SK-N-SH treated with all-trans-retinoic acid at 6 μM for 48 hours (cell line): ENCODE measurements at regions not wholly inside any gene's neighbourhood (a gene's known extent, or its start where the extent isn't known, plus 50 kb on each side); places are given as distances from the start of the nearest gene placed in this dataset.

Source experiments
- ARNTL ChIP-seq: fragments of 450-650 bp; formaldehyde crosslinking; IDR thresholded peaks from 2 replicates; pipeline ENCODE4 v1.5.0; 2020; ENCODE audit warnings: low read depth, mild to moderate bottlenecking, moderate library complexity, borderline replicate concordance
- OSR1 ChIP-seq: fragments of 250-450 bp; sonication (Bioruptor Pico); IDR thresholded peaks from 2 replicates; pipeline ENCODE4 v1.8.0; 2022; ENCODE audit warnings: moderate library complexity, mild to moderate bottlenecking, inconsistent platforms
- RARB ChIP-seq: fragments of 250-450 bp; sonication (Bioruptor Pico); IDR thresholded peaks from 2 replicates; pipeline ENCODE4 v1.8.0; 2021; ENCODE audit warnings: mild to moderate bottlenecking, moderate library complexity
- TCF4 ChIP-seq: fragments of 250-450 bp; sonication (Bioruptor Pico); IDR thresholded peaks from 2 replicates; pipeline ENCODE4 v1.8.0; 2021; ENCODE audit warnings: mild to moderate bottlenecking, moderate library complexity, borderline replicate concordance
- TOX ChIP-seq: fragments of 250-450 bp; sonication (Bioruptor Pico); IDR thresholded peaks from 2 replicates; pipeline ENCODE4 v1.8.0; 2021; ENCODE audit warnings: mild to moderate bottlenecking, moderate library complexity, borderline replicate concordance
- ZFP3 ChIP-seq: fragments of 250-450 bp; sonication (Bioruptor Pico); IDR thresholded peaks from 2 replicates; pipeline ENCODE4 v1.5.0; 2020; ENCODE audit warnings: mild to moderate bottlenecking, moderate library complexity
- ZFP30 ChIP-seq: fragments of 450-650 bp; formaldehyde crosslinking; IDR thresholded peaks from 2 replicates; pipeline ENCODE4 v1.5.0; 2022; ENCODE audit warnings: mild to moderate bottlenecking, moderate library complexity
- ZNF70 ChIP-seq: fragments of 450-650 bp; formaldehyde crosslinking; IDR thresholded peaks from 2 replicates; pipeline ENCODE4 v1.5.0; 2020; ENCODE audit warnings: mild to moderate bottlenecking, moderate library complexity
- ZNF8 ChIP-seq: fragments of 450-650 bp; formaldehyde crosslinking; IDR thresholded peaks from 2 replicates; pipeline ENCODE4 v1.5.0; 2020; ENCODE audit warnings: mild to moderate bottlenecking, moderate library complexity
- TF ChIP-seq, protein P1 (sequence below): fragments of 250-450 bp; sonication (Bioruptor Pico); IDR thresholded peaks from 2 replicates; pipeline ENCODE4 v1.8.0; 2020; ENCODE audit warnings: mild to moderate bottlenecking, moderate library complexity, borderline replicate concordance

DNA sequence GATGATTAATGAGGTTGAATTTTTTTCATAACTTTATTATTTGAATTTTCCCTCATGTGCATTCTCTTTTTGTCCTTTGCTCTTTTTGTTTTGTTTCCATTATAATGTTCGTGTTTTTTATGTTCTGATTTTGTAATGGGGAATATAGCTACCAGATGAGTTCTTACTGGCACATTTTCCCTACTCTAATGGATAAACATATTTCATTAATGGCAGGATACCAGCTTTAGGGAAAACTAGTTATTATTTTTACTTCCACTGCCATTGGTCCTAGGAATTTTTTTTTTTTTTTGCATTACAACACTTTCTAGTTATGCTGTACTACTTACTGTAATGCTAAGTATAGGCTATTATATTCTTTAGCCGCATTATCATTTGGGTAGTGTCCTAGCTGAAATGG lies 286.3 kb downstream of the SPRY1 start:
- TF ChIP-seq RARB (CRISPR knock-in tag) (no peak), ZNF8 (CRISPR knock-in tag) (no peak), ZFP3 (no peak), ZNF70 (CRISPR knock-in tag) (no peak), ARNTL (no peak), TCF4 (CRISPR knock-in tag) (no peak), OSR1 (CRISPR knock-in tag) (no peak), ZFP30 (CRISPR knock-in tag) (no peak), TOX (CRISPR knock-in tag) (no peak)
- TF ChIP-seq, protein P1, sequence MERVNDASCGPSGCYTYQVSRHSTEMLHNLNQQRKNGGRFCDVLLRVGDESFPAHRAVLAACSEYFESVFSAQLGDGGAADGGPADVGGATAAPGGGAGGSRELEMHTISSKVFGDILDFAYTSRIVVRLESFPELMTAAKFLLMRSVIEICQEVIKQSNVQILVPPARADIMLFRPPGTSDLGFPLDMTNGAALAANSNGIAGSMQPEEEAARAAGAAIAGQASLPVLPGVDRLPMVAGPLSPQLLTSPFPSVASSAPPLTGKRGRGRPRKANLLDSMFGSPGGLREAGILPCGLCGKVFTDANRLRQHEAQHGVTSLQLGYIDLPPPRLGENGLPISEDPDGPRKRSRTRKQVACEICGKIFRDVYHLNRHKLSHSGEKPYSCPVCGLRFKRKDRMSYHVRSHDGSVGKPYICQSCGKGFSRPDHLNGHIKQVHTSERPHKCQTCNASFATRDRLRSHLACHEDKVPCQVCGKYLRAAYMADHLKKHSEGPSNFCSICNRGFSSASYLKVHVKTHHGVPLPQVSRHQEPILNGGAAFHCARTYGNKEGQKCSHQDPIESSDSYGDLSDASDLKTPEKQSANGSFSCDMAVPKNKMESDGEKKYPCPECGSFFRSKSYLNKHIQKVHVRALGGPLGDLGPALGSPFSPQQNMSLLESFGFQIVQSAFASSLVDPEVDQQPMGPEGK (CRISPR knock-in tag) = no peak
